ENCODE measurements at regions not wholly inside any gene's neighbourhood (a gene's known extent, or its start where the extent isn't known, plus 50 kb on each side); places are given as distances from the start of the nearest gene placed in this dataset.

DNA sequence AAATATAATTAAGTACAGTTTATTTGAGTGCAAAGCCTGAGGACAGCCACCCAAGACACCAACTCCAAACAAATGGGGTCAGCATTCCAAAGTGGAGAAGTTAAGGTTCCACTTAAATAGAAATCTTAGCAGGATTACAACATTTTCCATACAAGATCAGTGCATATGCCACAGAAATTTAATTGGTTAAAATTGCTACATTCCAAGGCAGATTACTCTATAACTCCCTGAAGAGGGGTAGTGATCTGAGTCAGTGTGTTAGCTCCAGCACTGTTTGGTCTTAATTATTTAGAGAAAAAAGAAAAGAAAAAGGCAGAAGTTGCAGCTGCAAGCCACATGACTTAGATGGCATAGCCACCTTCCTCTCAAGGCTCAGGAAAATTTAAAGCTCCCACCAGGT, 297.5 kb downstream of the HHIPL2 start:
- Mint-ChIP-seq H3K9me3 (peaks cover 2% of the 10 kb centered on the region), H3K4me3 (no peak overlapping the region), H3K27ac (no peak overlapping the region), H3K4me1 (no peaks in the 10 kb centered on the region), H3K36me3 (ENCODE audit: low read depth) (no peaks in the 10 kb centered on the region), H3K27me3 (peaks cover 8% of the 10 kb centered on the region)
- no peak for DNase-seq
- TF ChIP-seq CTCF (IDR thresholded peaks at IDR 0.05) = no peak
- intact Hi-C loops (cut with micrococcal nuclease) = no loop called here
- CTCF ChIA-PET = no interaction called here
- ATAC-seq (ENCODE audit: low read depth) = no peak
- POLR2A ChIA-PET = no interaction called here

GRCh38 chr1:222247811-222248310, 300.0 kb downstream of the HHIPL2 start:
- POLR2A ChIA-PET = no interaction called here

DNA sequence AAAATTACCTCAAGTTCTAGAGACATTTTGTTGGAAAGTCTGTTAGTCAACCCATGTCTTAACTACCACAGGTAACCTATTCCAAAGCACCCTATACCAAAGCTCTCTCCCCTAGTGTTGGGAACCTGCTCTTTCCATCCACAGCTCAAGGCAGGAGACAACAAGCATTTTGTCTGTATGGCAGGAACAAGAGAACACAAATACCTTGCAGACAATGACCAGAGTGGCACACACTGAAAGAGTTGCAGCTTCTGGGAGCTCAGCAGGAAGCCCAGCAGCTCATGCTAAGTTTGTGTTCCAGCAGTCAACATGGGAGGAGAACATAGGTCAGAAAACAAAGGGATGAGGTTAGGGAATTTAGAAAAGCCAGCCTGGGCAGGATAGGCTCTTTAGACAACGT, 300.8 kb downstream of the HHIPL2 start:
- no peaks in the 10 kb centered on the region for H3K4me1 Mint-ChIP-seq
- CTCF ChIA-PET = no interaction called here
- no peak for ATAC-seq (ENCODE audit: low read depth)

More at GRCh38 chr1:222247811-222248310, 300.0 kb downstream of the HHIPL2 start:
- ATAC-seq (ENCODE audit: low read depth) = no peak
- CTCF ChIA-PET = no interaction called here
- H3K4me1 Mint-ChIP-seq = no peaks in the 10 kb centered on the region
- no peak overlapping the region for H3K4me3 Mint-ChIP-seq
- H3K9me3 Mint-ChIP-seq = no peaks in the 10 kb centered on the region
- no peak for DNase-seq
- no peak for TF ChIP-seq CTCF (IDR thresholded peaks at IDR 0.05)
- H3K36me3 Mint-ChIP-seq (ENCODE audit: low read depth) = no peaks in the 10 kb centered on the region
- no peak overlapping the region for H3K27ac Mint-ChIP-seq
- intact Hi-C loops (cut with micrococcal nuclease) = no loop called here
- peaks cover 7% of the 10 kb centered on the region for H3K27me3 Mint-ChIP-seq

DNA sequence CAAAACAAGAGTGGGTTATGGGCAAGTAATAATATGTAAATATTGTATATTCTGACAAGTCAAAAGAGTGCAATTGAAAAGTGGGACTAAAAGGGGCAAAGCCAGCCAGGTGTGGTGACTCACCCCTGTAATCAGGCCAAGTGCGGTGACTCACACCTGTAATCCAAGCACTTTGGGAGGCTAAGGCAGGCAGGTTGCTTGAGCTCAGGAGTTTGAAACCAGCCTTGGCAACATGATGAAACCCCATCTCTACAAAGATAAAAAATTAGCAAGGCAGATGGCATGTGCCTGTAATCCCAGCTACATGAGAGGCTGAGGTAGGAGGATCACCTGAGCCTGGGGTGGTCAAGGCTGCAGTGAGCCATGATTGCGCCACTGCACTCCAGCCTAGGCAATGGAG, 304.0 kb downstream of the HHIPL2 start:
- H3K36me3 Mint-ChIP-seq (ENCODE audit: low read depth) = no peaks in the 10 kb centered on the region
- ATAC-seq (ENCODE audit: low read depth) = no peak
- no peaks in the 10 kb centered on the region for H3K4me1 Mint-ChIP-seq
- no peaks in the 10 kb centered on the region for H3K9me3 Mint-ChIP-seq
- H3K27ac Mint-ChIP-seq = no peak overlapping the region
- no peak overlapping the region for H3K4me3 Mint-ChIP-seq
- no peak for DNase-seq
- intact Hi-C loops (cut with micrococcal nuclease) = no loop called here
- peaks cover 7% of the 10 kb centered on the region for H3K27me3 Mint-ChIP-seq
- no peak for TF ChIP-seq CTCF (IDR thresholded peaks at IDR 0.05)
- ChIA-PET POLR2A (no interaction called here), CTCF (no interaction called here)

More for the DNA sequence above, 300.8 kb downstream of the HHIPL2 start:
- no peak for DNase-seq
- Mint-ChIP-seq H3K27me3 (peaks cover 7% of the 10 kb centered on the region), H3K27ac (no peak overlapping the region), H3K4me3 (no peak overlapping the region), H3K9me3 (no peaks in the 10 kb centered on the region), H3K36me3 (ENCODE audit: low read depth) (no peaks in the 10 kb centered on the region)
- intact Hi-C loops (cut with micrococcal nuclease) = no loop called here
- no peak for TF ChIP-seq CTCF (IDR thresholded peaks at IDR 0.05)
- POLR2A ChIA-PET = no interaction called here

- Mint-ChIP-seq H3K4me1 (no peaks in the 10 kb centered on the region), H3K27ac (no peak overlapping the region)
- CTCF ChIA-PET = no interaction called here
Observed at GRCh38 chr1:222242492-222242891, 305.4 kb downstream of the HHIPL2 start.

More at GRCh38 chr1:222242492-222242891, 305.4 kb downstream of the HHIPL2 start:
- POLR2A ChIA-PET = no interaction called here
- DNase-seq = no peak
- Mint-ChIP-seq H3K36me3 (ENCODE audit: low read depth) (no peaks in the 10 kb centered on the region), H3K27me3 (peaks cover 3% of the 10 kb centered on the region), H3K4me3 (no peak overlapping the region), H3K9me3 (no peaks in the 10 kb centered on the region)
- no peak for TF ChIP-seq CTCF (IDR thresholded peaks at IDR 0.05)
- no peak for ATAC-seq (ENCODE audit: low read depth)
- intact Hi-C loops (cut with micrococcal nuclease) = no loop called here
